Ishikawa (cell line): ENCODE measurements at regions not wholly inside any gene's neighbourhood (a gene's known extent, or its start where the extent isn't known, plus 50 kb on each side); places are given as distances from the start of the nearest gene placed in this dataset.

Experiments used
- CEBPB ChIP-seq: IDR thresholded peaks from 2 replicates; pipeline ENCODE4 v1.6.1; 2012
- CREB1 ChIP-seq: IDR thresholded peaks from 2 replicates; pipeline ENCODE4 v1.6.1; 2012; ENCODE audit warnings: low read depth
- EP300 ChIP-seq: IDR thresholded peaks from 2 replicates; pipeline ENCODE4 v1.6.1; 2012; ENCODE audit warnings: borderline replicate concordance
- FOXM1 ChIP-seq: IDR thresholded peaks from 2 replicates; pipeline ENCODE4 v1.6.1; 2012; ENCODE audit warnings: low read depth, borderline replicate concordance
- MAX ChIP-seq: IDR thresholded peaks from 2 replicates; pipeline ENCODE4 v1.6.1; 2012
- NFIC ChIP-seq: IDR thresholded peaks from 2 replicates; pipeline ENCODE4 v1.6.1; 2012
- REST ChIP-seq: IDR thresholded peaks from 2 replicates; pipeline ENCODE4 v1.6.1; 2012; ENCODE audit warnings: low read depth, mild to moderate bottlenecking
- TCF12 ChIP-seq: IDR thresholded peaks from 2 replicates; pipeline ENCODE4 v1.6.1; 2012; ENCODE audit warnings: low read depth
- USF1 ChIP-seq: IDR thresholded peaks from 2 replicates; pipeline ENCODE4 v1.6.1; 2012
- YY1 ChIP-seq: IDR thresholded peaks from 2 replicates; pipeline ENCODE4 v1.6.1; 2012; ENCODE audit warnings: low read depth
- ZBTB7A ChIP-seq: IDR thresholded peaks from 2 replicates; pipeline ENCODE4 v1.6.1; 2012; ENCODE audit warnings: low read depth

GRCh38 chr3:167113035-167113830 lies 266.9 kb downstream of the ZBBX start:
- TF ChIP-seq REST (no peak), FOXM1 (no peak), EP300 (no peak), ZBTB7A (no peak), YY1 (no peak), CREB1 (no peak), TCF12 (no peak), USF1 (no peak), NFIC (no peak), CEBPB (no peak), MAX (no peak)
